ENCODE measurements at regions not wholly inside any gene's neighbourhood (a gene's known extent, or its start where the extent isn't known, plus 50 kb on each side); places are given as distances from the start of the nearest gene placed in this dataset.

GRCh38 chr2:120646994-120647393 lies 88.7 kb upstream of the GLI2 start:
- TF ChIP-seq EGR1 (IDR thresholded peaks at IDR 0.05), result no peak
- TF ChIP-seq EP300 (IDR thresholded peaks at IDR 0.05; ENCODE audit: borderline replicate concordance), result no peak
- TF ChIP-seq, protein P1, sequence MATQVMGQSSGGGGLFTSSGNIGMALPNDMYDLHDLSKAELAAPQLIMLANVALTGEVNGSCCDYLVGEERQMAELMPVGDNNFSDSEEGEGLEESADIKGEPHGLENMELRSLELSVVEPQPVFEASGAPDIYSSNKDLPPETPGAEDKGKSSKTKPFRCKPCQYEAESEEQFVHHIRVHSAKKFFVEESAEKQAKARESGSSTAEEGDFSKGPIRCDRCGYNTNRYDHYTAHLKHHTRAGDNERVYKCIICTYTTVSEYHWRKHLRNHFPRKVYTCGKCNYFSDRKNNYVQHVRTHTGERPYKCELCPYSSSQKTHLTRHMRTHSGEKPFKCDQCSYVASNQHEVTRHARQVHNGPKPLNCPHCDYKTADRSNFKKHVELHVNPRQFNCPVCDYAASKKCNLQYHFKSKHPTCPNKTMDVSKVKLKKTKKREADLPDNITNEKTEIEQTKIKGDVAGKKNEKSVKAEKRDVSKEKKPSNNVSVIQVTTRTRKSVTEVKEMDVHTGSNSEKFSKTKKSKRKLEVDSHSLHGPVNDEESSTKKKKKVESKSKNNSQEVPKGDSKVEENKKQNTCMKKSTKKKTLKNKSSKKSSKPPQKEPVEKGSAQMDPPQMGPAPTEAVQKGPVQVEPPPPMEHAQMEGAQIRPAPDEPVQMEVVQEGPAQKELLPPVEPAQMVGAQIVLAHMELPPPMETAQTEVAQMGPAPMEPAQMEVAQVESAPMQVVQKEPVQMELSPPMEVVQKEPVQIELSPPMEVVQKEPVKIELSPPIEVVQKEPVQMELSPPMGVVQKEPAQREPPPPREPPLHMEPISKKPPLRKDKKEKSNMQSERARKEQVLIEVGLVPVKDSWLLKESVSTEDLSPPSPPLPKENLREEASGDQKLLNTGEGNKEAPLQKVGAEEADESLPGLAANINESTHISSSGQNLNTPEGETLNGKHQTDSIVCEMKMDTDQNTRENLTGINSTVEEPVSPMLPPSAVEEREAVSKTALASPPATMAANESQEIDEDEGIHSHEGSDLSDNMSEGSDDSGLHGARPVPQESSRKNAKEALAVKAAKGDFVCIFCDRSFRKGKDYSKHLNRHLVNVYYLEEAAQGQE (IDR thresholded peaks at IDR 0.05; ENCODE audit: low read depth), result no peak
- no peak for TF ChIP-seq ZBTB7A (IDR thresholded peaks at IDR 0.05; ENCODE audit: low read depth)
- TF ChIP-seq USF1 (IDR thresholded peaks at IDR 0.05), result no peak
- TF ChIP-seq TCF12 (IDR thresholded peaks at IDR 0.05; ENCODE audit: low read depth), result no peak
- no peak for TF ChIP-seq TEAD4 (IDR thresholded peaks at IDR 0.05)
- TF ChIP-seq TAF1 (IDR thresholded peaks at IDR 0.05; ENCODE audit: low read depth), result no peak
- no peak for TF ChIP-seq CREB1 (IDR thresholded peaks at IDR 0.05; ENCODE audit: low read depth)

GRCh38 chr2:120647487-120647886 lies 88.2 kb upstream of the GLI2 start:
- TF ChIP-seq USF1 (IDR thresholded peaks at IDR 0.05), result no peak
- no peak for TF ChIP-seq EP300 (IDR thresholded peaks at IDR 0.05; ENCODE audit: borderline replicate concordance)
- TF ChIP-seq CREB1 (IDR thresholded peaks at IDR 0.05; ENCODE audit: low read depth), result no peak
- no peak for TF ChIP-seq YY1 (IDR thresholded peaks at IDR 0.05; ENCODE audit: low read depth)
- TF ChIP-seq TCF12 (IDR thresholded peaks at IDR 0.05; ENCODE audit: low read depth), result no peak
- TF ChIP-seq, protein P2, sequence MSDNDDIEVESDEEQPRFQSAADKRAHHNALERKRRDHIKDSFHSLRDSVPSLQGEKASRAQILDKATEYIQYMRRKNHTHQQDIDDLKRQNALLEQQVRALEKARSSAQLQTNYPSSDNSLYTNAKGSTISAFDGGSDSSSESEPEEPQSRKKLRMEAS (IDR thresholded peaks at IDR 0.05), result no peak
- TF ChIP-seq EGR1 (IDR thresholded peaks at IDR 0.05), result no peak

DNA sequence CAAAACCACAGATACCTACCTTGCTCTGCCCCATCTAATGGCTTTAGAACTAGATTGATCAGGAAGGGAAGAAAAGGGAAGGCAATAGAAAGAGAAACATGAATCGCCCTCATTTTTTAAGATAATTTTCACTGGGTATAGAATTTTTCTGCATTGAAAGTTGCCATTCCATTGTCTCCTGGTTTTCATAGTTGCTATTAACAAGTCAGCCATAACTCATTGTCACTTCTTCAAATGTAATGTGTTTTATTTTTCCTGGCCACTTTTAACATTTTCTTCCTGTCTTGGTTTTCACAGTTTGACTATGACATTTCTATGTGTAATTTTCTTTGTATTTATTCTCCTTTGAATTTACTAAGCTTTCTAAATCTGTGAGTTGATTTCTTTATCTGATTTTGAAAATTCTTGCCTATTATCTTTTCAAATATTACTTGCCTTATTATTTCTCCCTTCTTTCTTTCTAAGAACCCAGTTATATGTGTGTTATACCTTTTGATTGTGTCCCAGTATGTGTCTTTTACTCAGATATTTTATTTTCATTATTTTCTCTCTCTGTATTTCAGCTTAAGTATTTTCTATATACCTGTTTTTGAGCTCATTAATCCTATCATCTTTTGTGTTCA lies 85.5 kb upstream of the GLI2 start:
- no peak for TF ChIP-seq EP300 (IDR thresholded peaks at IDR 0.05; ENCODE audit: borderline replicate concordance)
- TF ChIP-seq, protein P2 (IDR thresholded peaks at IDR 0.05), result no peak

DNA sequence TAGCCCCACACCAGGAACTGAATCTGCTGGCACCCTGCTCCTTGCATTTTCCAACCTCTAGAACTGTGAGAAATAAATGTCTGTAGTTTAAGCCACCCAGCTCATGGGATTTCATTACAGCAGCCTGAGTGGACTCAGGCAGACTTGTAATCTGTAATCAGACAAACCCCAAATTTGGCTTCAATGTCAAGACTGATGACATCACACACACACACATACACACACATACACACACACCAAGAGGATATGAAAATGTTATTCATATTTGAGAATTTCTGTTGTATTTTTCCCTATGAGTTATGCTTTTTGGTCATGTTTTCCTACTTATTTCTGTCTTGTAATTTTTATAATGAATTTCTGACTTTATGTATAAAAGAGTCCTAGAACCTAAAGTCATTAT lies 83.8 kb upstream of the GLI2 start:
- TF ChIP-seq EGR1 (IDR thresholded peaks at IDR 0.05) (no peak), CEBPB (IDR thresholded peaks at IDR 0.05) (no peak), YY1 (IDR thresholded peaks at IDR 0.05; ENCODE audit: low read depth) (no peak), EP300 (IDR thresholded peaks at IDR 0.05; ENCODE audit: borderline replicate concordance) (no peak), CREB1 (IDR thresholded peaks at IDR 0.05; ENCODE audit: low read depth) (no peak), TEAD4 (IDR thresholded peaks at IDR 0.05) (no peak), ZBTB7A (IDR thresholded peaks at IDR 0.05; ENCODE audit: low read depth) (no peak)
- TF ChIP-seq, protein P1 (IDR thresholded peaks at IDR 0.05; ENCODE audit: low read depth), result no peak

DNA sequence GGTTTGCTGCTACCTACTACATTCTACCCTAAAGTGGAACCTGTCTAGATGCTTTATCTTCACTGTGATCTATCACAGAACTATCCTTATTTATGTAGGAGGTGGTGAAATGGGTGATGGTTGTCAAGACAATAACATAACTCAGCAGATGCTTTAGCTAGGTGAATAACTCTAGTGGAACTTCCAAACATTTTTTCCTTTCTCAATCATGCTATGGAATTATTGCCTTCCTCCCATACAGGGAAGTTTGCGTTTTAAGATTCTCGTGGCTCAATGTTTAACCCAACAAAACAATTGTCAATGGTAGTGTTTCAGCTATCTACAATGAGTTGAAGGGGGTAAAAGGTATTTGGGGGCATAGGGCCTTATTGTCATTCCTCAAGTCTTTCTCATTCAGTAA lies 82.6 kb upstream of the GLI2 start:
- TF ChIP-seq TCF12 (IDR thresholded peaks at IDR 0.05; ENCODE audit: low read depth) (no peak), USF1 (IDR thresholded peaks at IDR 0.05) (no peak), CREB1 (IDR thresholded peaks at IDR 0.05; ENCODE audit: low read depth) (no peak), FOXM1 (IDR thresholded peaks at IDR 0.05; ENCODE audit: borderline replicate concordance, low read depth) (no peak), CEBPB (IDR thresholded peaks at IDR 0.05) (no peak), EP300 (IDR thresholded peaks at IDR 0.05; ENCODE audit: borderline replicate concordance) (no peak), RAD21 (IDR thresholded peaks at IDR 0.05; ENCODE audit: low read depth) (no peak), TAF1 (IDR thresholded peaks at IDR 0.05; ENCODE audit: low read depth) (no peak), TEAD4 (IDR thresholded peaks at IDR 0.05) (no peak), EGR1 (IDR thresholded peaks at IDR 0.05) (no peak)
- TF ChIP-seq, protein P1 (IDR thresholded peaks at IDR 0.05; ENCODE audit: low read depth), result no peak
- TF ChIP-seq, protein P2 (IDR thresholded peaks at IDR 0.05), result no peak
